AG08395 (cell line): ENCODE measurements at regions not wholly inside any gene's neighbourhood (a gene's known extent, or its start where the extent isn't known, plus 50 kb on each side); places are given as distances from the start of the nearest gene placed in this dataset.
"Not testable (repeated sequence)": the region's sequence is repeated elsewhere in the genome, so short reads cannot be mapped to it uniquely, and the experiment has no call there.

ENCODE experiments used
- DNase-seq: peaks from one replicate; pipeline ENCODE4 v3.0.0; 2012; ENCODE audit warnings: mixed read lengths, low spot score

GRCh38 chr6:169862043-169862891, 110.8 kb downstream of the ERMARD start:
- DNase-seq, result no peak

DNA sequence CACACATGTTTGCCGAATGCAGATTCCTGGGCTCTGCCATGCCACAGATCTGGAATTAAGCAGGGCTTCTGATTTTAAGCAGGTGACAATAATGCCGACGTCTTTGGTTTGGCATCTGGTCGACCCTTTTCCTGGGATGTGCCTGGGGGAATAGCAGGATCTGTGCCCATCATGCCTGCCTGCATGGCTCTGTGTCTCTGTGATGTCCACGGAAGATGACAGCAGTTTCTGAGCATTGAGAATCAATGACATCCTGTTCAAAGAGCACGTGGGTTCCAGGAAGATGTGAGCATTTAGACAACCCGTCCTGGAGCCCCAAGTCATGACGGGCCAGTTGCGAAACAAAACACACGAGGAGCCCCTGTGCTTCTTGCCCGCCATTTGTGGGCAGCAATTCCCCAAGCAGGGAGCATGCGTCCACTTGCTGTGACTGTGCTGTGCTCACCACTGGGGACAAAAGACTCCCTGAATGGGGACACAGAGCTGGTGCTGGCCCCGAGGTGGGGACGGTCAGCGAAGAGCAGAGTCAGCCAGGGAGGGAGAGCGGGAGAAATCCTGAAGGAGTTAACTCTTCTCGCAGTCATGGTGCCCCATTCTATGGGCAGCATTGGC, 110.1 kb downstream of the ERMARD start:
- no peak for DNase-seq

GRCh38 chr6:169859978-169860703, 108.7 kb downstream of the ERMARD start:
- DNase-seq, result no peak

GRCh38 chr6:169859401-169859977, 108.1 kb downstream of the ERMARD start:
- DNase-seq, result no peak

DNA sequence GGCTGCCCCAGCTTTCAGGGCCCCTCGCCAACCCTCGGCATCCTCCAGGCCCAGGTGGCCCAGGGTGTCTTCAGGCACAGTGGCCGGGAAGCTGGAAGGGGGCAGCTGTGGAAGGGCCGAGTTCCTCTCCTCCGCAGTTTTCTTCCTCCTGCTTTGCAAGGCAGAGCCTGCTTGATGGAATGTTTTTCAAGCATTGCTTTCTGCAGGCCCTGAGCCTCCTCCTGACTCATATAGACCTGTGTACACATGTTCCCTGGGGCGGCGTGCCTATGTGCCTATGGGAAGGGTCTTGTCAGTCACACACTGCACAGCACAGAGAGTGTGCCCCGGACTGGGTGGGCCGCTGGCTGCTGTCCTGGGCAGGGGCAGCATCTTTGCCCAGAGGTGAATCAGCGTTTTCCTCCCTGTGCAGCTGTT, 107.5 kb downstream of the ERMARD start:
- no peak for DNase-seq

DNA sequence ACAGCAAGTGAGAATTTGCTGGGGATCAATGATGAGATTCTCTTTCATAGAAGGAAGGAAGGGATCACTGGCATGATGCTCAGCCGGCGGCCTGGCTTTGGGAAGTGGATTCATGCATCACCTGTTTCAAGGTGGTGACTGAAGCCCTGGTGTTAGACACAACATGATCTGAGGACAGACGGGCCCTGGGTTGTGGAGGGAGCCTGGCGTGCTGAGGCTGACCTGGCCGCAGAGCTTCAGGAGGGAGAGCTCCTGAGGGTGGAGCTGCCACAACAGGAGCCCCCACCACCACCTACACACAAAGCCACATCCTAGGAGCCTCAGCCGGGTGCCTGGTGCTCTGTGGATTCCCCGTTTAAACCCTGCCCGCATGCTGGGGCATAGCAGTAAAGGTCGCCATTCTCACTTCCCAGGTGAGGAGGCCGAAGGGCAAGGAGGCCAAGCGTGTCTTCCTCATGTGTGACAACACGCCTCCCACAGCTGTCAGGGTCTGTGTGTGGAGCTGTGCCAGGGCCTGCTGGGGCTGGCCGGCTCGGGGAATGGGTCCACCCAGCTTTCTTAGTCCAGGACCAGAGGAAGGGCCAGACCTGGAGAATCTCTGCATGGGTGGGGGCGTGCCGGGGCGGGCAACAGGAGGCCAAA, 107.0 kb downstream of the ERMARD start:
- DNase-seq, result no peak

- no peak for DNase-seq
These were observed 106.2 kb downstream of the ERMARD start for GRCh38 chr6:169857343-169858292.

DNA sequence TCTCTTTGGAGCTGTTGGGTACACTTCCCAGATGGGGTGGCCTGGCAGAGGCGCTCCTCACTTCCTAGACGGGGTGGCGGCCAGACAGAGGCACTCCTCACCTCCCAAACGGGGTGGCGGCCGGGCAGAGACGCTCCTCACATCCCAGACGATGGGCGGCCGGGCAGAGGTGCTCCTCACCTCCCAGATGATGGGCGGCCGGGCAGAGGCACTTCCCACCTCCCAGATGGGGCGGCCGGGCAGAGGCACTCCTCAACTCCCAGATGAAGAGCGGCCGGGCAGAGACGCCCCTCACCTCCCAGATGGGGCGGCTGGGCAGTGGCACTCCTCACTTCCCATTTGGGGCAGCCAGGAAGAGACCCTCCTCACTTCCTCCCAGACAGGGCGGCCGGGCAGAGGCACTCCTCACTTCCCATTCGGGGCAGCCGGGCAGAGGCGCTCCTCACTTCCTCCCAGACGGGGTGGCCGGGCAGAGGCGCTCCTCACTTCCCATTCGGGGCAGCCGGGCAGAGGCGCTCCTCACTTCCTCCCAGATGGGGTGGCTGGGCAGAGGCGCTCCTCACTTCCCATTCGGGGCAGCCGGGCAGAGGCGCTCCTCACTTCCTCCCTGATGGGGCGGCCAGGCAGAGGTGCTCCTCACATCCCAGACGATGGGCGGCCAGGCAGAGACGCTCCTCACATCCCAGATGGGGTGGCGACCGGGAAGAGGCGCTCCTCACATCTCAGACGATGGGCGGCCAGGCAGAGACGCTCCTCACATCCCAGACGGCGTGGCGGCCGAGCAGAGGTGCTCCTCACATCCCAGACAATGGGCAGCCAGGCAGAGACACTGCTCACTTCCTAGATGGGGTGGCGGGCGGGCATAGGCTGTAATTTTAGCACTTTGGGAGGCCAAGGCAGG, 105.3 kb downstream of the ERMARD start:
- not testable (repeated sequence) for DNase-seq

- no peak for DNase-seq
These were observed 103.4 kb downstream of the ERMARD start for GRCh38 chr6:169854813-169855212.

GRCh38 chr6:169854083-169854725, 102.8 kb downstream of the ERMARD start:
- no peak for DNase-seq

GRCh38 chr6:169853196-169854082, 102.0 kb downstream of the ERMARD start:
- DNase-seq, result no peak

DNA sequence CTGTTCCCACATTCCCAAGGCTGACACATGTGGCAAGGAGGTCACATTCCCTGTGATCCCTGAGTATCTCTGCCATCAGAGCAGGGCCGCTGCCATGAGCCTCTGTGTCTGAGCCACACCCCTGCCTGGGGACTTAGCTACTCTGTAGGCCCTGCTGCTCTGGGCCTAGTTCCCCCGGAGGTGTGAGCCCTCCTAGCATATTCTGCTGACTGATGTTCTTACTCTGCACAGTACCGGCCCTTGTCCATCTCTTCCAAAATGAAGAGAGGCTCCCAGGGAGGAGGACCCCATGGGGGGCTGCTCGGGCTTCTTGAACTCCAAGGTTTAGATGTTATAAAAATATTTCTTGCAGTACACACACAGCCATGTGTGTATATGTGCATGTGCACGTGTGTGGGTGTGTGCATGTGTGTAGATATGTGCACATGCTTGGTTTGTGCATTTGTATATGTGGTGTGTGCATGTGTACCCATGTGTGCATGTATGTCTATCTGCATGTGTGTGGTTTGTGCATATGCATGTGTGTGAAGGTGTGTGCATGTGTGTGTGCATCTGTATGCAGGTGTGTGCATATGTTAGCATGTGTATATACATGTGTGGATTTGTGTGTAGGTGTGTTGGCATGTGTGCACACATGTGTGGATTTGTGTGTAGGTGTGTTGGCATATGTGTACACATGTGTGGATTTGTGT, 101.2 kb downstream of the ERMARD start:
- DNase-seq, result no peak

DNA sequence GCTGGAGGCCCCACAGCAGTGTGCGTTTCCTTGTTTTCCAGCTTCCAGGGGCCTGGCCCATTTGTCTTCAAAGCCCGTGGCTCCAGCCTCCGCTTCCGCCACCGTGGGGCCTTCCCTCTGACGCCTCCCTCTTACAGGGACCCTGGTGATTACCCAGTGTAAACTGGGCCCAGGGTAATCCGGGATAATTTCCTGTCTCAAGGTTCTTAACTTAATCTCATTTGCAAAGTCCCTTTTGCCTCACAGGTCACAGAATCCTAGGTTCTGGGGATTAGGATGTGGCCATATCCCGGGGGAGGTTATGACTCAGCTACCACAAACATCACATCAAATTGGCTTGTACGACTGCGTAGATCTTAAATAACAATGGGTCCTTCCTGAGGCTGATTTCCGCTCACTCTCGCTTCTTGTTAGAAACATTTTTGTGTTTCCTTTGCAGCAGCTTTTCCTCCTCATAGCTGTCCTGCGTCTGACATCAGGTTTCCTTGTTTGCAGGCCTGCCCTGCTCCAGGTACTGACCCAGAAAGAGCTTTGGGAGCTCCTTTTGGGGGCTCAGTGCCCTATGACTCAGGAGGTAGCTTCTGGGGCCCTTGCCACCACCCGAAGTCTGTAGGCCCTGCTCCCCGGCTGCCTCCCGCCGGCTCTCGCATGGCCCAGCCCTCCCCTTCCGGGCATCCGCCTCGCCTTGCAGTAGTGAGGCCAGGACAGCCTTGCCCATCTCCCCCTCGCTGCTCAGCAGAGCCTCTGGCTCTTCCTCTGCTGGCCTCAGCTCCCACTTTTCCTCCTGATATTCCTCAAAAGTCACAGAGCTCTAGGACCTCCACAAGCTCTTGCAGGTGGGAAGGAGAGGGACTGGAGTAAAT, 100.5 kb downstream of the ERMARD start:
- DNase-seq, result no peak

GRCh38 chr6:169850746-169851145, 99.3 kb downstream of the ERMARD start:
- no peak for DNase-seq

DNA sequence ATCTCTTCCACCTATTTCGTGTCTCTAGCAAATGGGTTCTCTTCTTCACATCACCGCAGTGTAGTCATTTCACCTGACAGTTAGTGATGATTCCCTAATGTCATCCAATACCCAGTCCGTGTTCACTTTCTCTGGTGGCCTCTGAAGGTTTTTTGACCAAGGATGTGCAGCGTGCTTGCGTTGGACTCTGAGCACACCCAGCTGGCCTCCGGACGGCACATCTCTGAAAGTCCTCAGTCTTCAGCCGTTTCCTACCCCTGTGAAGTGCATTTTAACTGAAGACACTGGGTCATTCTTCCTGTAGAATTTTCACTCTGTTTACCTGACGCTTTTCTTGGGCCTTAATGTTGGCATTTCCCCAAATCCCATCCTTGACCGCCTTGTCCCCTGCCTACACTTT, 98.7 kb downstream of the ERMARD start:
- no peak for DNase-seq

DNA sequence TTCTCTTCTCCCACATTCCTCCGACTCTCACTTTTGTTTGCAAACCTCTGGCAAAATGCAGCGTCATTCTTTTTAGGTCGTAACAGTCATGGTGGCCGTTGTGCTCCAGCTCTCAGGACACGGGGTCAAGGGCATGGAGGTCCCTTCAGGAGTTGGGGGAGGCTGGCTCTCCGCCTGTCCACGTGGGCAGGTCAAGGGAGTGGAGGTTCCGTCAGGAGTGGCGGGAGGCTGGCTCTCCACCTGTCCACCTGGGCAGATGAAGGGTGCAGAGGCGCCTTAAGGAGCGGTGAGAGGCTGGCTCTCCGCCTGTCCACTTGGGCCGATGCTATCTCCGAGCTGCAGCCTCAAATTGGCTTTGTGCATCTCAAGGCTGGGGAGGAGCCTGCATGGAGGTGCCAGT, 98.0 kb downstream of the ERMARD start:
- no peak for DNase-seq

DNA sequence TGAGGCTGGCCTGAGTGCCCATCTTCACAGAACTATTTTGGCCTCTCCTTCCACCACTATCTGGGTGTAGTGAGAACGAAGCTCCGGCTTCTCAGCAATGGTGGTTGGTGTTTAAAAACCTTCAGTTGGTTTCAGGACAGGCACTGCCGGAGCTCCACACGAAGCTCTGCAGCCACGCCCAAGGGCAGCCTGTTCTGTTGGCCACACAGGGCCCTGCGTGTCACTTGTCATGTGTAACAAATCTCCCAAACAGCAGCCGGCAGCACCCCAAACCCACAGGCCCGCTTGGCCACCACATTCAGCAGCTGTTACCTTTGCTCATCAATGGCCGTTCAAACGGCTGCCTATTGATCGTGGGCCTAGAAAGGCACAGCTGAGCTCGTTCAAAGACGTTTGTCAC, 97.5 kb downstream of the ERMARD start:
- DNase-seq, result no peak
